GM18907 (cell line): ENCODE measurements at regions not wholly inside any gene's neighbourhood (a gene's known extent, or its start where the extent isn't known, plus 50 kb on each side); places are given as distances from the start of the nearest gene placed in this dataset.
"Not testable (repeated sequence)": the region's sequence is repeated elsewhere in the genome, so short reads cannot be mapped to it uniquely, and the experiment has no call there.

Experiments used
- ATAC-seq: cut with Tn5 transposase; IDR thresholded peaks from one replicate; pipeline ENCODE4 v1.9.1; 2021; ENCODE audit warnings: mild to moderate bottlenecking, moderate library complexity; ENCODE audit not compliant: unreplicated experiment

- no peak for ATAC-seq
These were observed 589.8 kb upstream of the CYLC2 start for GRCh38 chr9:102405218-102405867.

GRCh38 chr9:102403514-102403913 is 591.6 kb upstream of the CYLC2 start:
- no peak for ATAC-seq

GRCh38 chr9:102398205-102398604 is 596.9 kb upstream of the CYLC2 start:
- ATAC-seq: no peak

- not testable (repeated sequence) for ATAC-seq
These were observed 609.5 kb upstream of the CYLC2 start for GRCh38 chr9:102385620-102386019.

- no peak for ATAC-seq
These were observed 624.2 kb upstream of the GRIN3A start for GRCh38 chr9:102362470-102363132.

- no peak for ATAC-seq
These were observed 622.4 kb upstream of the GRIN3A start for GRCh38 chr9:102360846-102361245.

GRCh38 chr9:102355982-102356381 is 617.5 kb upstream of the GRIN3A start:
- no peak for ATAC-seq

- no peak for ATAC-seq
These were observed 615.6 kb upstream of the GRIN3A start for GRCh38 chr9:102354041-102354440.

DNA sequence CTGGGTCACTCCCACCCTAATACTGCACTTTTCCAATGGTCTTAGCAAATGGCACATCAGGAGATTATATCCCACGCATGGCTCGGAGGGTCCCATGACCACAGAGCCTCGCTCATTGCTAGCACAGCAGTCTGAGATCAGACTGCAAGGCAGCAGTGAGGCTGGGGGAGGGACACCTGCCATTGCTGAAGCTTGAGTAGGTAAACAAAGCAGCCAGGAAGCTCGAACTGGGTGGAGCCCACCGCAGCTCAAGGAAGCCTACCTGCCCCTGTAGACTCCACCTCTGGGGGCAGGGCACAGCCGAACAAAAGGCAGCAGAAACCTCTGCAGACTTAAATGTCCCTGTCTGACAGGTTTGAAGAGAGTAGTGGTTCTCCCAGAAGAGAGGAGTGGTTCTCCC is 599.0 kb upstream of the GRIN3A start:
- ATAC-seq: not testable (repeated sequence)

GRCh38 chr9:102309379-102309778 is 570.9 kb upstream of the GRIN3A start:
- no peak for ATAC-seq

- no peak for ATAC-seq
These were observed 556.7 kb upstream of the GRIN3A start for GRCh38 chr9:102295188-102295587.

DNA sequence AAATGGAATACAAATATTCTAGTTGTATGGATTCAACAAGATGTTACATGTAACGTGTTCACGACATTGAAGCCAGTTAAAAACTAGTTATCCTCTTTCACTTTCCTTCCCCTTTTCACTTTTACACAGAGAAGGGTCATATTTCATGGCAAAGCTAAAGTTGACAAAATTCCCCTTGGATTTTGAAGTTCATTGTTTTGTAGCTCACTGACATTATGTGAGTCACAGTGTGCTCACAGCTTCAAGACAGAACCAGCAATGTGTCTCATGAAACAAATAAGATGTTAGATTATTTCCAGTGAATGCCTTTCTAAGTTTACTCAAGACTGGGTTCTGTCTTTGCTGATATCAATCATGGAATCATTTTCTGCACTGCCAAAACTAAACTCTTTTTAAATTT is 535.5 kb upstream of the GRIN3A start:
- no peak for ATAC-seq

DNA sequence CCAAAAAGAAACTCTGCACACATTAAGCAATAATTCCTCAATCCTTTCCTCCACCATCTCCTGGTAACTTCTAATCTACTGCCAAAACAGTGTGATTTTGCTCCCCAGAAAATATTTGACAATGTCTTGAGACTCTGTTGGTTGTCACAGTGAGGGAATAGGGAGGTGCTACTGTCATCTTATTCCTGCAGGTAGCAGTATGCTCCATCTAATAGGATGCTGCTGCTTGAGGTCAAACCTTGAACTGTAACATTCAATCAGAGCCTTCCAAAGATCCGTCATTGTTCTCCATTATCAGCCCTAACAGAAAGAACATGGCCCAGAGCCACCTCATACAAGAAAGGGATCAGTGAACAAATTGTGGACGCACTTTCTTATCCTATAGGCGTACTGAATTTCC is 514.7 kb upstream of the GRIN3A start:
- no peak for ATAC-seq

DNA sequence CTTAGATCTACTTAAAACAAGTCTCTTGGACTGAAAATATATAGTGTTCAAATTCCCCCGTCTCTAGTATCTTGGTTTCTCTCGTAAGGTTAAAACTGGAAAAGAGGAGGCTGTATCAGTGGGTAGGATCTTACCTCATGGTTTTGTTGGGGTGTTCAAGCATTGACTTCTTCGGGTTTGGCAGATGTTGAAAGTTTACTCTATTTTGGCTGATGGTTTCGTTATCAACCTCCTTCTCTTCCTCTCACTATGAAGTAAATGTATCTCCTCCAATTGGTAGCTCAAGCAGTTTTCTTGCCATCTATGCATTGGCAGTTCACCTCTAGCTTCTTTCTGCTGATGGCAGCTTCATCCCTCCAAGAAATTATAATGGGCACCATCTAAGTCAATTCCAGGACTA is 506.5 kb upstream of the GRIN3A start:
- no peak for ATAC-seq

- no peak for ATAC-seq
These were observed 499.1 kb upstream of the GRIN3A start for GRCh38 chr9:102237520-102237919.

- ATAC-seq: no peak
These were observed 498.6 kb upstream of the GRIN3A start for GRCh38 chr9:102237094-102237493.

- not testable (repeated sequence) for ATAC-seq
These were observed 489.0 kb upstream of the GRIN3A start for GRCh38 chr9:102227416-102227815.

DNA sequence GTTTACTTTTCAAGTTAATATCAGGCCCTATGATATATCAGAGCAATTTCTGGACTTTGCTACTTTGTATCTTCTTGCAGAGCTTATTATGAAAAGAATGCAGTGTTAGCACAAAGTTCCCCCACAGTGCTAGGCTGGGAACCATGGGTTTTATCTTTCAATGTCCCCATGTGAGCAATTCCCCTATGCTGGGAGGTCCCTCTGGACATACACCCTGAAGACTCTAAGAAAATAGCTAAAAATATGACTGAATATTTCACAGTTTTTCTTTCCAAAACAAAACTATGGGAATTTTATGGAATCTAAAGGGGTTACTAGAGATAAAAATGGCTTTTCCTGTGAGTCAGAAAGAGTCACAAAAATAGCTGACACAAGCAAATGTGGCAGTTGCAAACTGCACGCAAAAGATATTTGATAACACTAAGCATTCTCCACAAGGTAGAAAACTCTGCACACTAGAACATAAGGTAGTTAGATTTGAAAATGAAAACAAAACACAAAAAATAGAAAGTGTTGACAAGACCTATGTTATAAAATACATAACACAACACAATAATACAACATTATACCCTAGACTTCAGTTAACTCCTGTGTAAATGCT is 487.5 kb upstream of the GRIN3A start:
- no peak for ATAC-seq

DNA sequence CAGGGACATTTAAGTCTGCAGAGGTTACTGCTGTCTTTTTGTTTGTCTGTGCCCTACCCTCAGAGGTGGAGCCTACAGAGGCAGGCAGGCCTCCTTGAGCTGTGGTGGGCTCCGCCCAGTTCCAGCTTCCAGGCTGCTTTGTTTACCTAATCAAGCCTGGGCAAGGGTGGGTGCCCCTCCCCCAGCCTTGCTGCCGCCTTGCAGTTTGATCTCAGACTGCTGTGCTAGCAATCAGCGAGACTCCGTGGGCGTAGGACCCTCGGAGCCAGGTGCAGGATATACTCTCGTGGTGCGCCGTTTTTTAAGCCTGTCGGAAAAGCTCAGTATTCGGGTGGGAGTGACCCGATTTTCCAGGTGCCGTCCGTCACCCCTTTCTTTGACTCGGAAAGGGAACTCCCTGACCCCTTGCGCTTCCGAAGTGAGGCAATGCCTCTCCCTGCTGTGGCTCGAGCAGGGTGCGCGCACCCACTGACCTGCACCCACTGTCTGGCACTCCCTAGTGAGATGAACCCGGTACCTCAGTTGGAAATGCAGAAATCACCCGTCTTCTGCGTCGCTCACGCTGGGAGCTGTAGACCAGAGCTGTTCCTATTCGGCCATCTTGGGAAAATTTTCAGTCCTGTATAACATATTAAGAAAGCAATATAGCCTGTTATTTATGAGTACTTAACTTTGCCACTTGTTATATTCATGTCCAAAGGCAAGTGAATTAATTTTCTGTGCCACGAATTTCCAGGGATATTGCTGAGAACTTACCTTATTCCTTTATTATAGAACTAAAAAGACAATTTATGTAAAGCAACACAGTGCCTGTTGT is 485.1 kb upstream of the GRIN3A start:
- not testable (repeated sequence) for ATAC-seq

GRCh38 chr9:102209176-102209575 is 470.7 kb upstream of the GRIN3A start:
- ATAC-seq: no peak

DNA sequence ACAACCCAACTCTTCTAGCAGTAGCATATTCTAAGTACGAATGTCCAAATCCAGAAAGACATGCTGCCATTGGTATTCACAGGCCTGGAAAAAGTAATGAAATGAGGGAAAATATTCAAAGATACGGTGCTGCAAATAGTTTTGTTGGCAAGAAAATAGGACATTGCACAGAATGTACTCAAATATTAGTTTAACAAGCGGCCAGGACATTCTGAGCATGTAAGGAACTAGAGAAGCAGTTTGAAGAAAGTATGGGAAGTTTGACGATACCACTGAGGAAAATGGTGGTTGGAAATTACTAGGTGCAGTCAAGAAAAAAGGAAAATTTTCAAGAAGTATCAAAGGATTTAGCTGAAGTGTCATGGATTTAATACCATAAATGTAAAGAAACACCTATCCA is 468.0 kb upstream of the GRIN3A start:
- no peak for ATAC-seq

DNA sequence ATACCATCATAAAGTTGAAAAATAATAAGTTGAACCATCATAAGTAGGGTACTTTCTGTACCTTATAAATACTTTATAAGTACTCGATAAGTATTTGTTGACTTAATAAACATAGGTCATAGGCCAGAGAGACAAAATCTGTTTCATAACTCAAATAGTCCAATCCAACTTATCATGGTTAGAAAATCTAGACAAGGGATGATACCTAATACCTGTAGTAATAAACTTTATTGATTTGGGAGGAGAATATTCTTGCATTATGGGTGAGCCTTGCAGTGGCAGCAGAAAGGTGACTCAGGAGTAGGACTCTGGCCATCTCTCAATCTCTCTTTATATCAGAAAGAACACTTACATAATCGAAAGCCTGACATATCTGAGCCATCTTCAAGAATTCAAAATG is 466.8 kb upstream of the GRIN3A start:
- no peak for ATAC-seq
